GM12892 (cell line): ENCODE measurements at regions not wholly inside any gene's neighbourhood (a gene's known extent, or its start where the extent isn't known, plus 50 kb on each side); places are given as distances from the start of the nearest gene placed in this dataset.

ENCODE experiments used
- POLR2A ChIP-seq: IDR thresholded peaks from 2 replicates; pipeline ENCODE4 v1.6.1; 2011; ENCODE audit warnings: low read depth, low read length, control low read depth
- TAF1 ChIP-seq: IDR thresholded peaks from 2 replicates; pipeline ENCODE4 v1.6.1; 2011; ENCODE audit warnings: low read depth, mild to moderate bottlenecking, control low read depth, low read length, borderline replicate concordance

- TF ChIP-seq TAF1 (no peak), POLR2A (no peak)
Observed at GRCh38 chr9:106065136-106065535, 370.8 kb downstream of the TMEM38B start.
